DMS153 treated with DMSO at 0.1 percent for 48 hours (cell line): ENCODE measurements at regions not wholly inside any gene's neighbourhood (a gene's known extent, or its start where the extent isn't known, plus 50 kb on each side); places are given as distances from the start of the nearest gene placed in this dataset.
"Not testable (repeated sequence)": the region's sequence is repeated elsewhere in the genome, so short reads cannot be mapped to it uniquely, and the experiment has no call there.

Source experiments
- DNase-seq: peaks from one replicate; lab custom pipeline; 2025; ENCODE audit not compliant: unreplicated experiment; lab: John Stamatoyannopoulos, UW

DNA sequence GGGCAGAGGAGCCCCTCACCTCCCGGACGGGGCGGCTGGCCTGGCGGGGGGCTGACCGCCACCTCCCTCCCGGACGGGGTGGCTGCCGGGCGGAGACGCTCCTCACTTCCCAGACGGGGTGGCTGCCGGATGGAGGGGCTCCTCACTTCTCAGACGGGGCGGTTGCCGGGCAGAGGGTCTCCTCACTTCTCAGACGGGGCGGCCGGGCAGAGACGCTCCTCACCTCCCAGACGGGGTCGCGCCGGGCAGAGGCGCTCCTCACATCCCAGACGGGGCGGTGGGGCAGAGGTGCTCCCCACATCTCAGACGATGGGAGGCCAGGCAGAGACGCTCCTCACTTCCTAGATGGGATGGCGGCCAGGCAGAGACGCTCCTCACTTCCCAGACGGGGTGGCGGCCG is 1615.9 kb upstream of the C9orf72 start:
- not testable (repeated sequence) for DNase-seq

- DNase-seq = no peak
Measured at GRCh38 chr9:29198861-29199260, 1625.6 kb upstream of the C9orf72 start.

- DNase-seq = no peak
Measured at GRCh38 chr9:29199975-29200374, 1626.7 kb upstream of the C9orf72 start.

DNA sequence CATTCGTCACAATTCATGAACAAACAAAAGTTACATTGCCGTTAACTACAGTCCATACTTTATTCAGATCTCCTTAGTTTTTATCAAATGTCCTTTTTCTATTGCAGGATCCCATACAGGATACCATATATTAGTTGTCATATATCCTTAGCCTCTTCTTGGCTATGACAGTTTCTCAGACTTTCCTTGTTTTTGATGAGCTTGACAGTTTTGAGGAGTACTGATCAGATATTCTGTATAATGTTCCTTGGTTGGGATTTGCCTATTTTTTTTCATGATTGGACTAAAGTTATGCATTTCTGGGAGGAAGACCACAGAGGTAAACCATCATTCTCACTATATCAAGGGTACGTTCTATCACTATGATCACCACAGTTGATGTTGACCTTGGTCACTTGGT is 1627.4 kb upstream of the C9orf72 start:
- DNase-seq = no peak

DNA sequence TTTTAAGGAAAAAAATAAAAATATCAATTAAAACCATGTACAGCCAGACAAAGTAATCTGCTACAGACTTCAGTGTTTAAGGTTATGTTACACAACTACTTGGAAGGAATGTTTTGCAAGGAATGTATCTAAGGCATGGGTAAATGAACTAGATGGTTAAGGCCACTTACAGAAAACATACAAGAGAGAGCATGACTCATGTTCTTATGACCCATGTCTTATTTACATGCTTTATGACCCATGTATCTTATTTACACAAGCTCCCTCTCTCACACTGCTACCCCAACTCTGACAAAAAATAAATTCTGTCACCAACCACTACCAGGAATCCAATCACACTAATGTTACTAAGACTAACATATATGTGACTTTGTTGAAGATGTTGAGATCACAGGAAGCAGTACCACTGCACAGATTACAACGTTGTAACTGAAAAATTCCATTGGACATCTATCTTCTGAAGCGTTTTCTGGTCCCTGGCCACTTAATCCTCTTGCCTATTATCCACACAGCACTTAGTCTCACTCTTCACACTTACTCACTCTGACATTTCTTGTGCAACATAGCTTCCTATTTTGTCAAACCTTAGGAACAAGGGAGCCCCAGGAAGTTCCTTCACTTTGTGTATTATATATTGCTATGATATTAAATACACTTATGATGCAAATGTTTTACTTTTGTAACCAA is 1630.1 kb upstream of the C9orf72 start:
- DNase-seq = no peak

DNA sequence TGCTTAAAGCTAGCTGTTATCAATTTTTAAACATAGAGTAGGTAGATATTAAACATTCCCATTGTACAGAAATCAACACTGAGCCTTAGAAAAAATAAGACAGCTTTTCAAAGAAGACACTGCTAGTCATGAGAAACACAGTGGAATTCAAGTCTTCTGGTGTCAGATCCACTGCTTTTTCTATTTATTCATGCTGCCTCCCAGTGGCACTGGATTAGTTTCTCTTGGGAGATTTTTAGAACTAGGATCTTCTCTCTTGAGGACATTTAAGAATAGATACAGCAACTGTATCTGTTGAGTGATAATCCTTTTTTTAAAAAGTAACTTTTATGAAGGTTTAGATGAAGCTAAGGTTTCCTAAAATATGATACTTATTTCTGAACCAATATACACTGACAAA is 1635.4 kb upstream of the C9orf72 start:
- DNase-seq = no peak

DNA sequence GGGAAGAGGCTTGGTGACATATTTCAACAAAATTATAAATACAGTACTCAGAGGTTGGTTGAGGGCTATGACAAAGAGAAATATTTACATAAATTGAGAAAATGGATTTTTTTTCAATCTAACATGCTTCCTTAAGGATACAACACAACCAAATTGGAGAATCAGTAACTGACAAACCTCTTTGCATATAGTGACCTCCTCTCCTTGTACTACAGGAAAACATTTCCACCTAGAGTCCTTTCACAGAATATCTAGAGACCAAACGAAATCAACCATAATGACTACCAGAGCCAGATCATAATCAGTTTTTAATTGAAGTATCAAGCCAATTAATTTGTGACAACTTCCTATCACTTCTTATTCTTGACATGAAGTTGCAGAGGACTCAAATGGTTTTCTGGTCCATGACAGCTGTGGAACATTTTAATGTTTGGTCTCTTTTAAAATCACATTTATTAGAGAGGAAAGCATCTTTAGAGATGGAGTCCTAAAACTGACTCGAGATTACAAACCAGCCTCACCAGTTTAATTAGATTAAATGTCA is 1636.5 kb upstream of the C9orf72 start:
- no peak for DNase-seq

GRCh38 chr9:29211003-29211579 is 1637.8 kb upstream of the C9orf72 start:
- peak; percentile 5 for DNase-seq

DNA sequence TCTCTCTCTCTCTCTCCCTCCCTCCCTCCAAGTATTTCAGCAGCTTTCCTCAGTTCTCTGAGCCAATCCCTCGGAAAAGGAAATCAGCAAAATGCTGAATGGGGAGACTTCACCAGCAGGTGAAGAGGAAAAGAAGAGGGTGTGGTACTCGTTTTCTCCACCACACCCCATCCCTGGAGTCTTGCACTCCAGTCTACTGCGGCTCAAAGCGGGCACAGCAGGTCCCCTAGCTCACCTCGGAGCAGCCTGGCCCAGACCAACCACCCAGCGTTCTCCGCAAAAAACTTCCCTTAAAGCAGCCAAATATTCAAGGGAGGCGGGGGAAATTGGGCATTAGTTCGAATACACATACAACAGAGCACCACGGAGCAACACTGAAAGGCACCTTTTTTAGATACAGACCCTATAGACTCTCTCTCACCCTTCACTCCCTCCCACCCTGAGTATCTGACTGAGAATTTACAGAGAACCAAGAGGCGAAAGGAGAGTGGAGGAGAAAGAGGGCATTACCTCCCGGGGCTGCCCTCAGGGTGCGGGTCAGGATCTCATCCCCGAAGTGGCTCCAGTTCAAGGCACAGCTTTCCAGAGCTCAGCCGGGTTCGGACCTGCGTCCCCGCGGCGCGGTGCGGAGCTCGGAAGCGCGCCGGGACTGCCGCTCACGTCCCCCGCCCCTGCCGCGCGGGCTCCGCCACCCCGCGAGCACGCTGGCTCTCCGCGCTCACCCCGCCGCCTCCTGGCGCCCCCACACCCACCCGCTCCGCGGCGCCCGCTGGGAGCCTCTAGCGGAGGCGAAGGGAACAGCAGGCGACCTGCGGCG is 1638.5 kb upstream of the C9orf72 start:
- DNase-seq = no peak

- DNase-seq = no peak
Measured at GRCh38 chr9:29212397-29213387, 1639.4 kb upstream of the C9orf72 start.

GRCh38 chr9:29213417-29214153 is 1640.3 kb upstream of the C9orf72 start, which contains the start of gene LINGO2:
Gene LINGO2, minus strand, starts transcription at chr9:29213601.
- no peak for DNase-seq

- DNase-seq = no peak
Measured at GRCh38 chr9:29214154-29214689, 1640.9 kb upstream of the C9orf72 start.

DNA sequence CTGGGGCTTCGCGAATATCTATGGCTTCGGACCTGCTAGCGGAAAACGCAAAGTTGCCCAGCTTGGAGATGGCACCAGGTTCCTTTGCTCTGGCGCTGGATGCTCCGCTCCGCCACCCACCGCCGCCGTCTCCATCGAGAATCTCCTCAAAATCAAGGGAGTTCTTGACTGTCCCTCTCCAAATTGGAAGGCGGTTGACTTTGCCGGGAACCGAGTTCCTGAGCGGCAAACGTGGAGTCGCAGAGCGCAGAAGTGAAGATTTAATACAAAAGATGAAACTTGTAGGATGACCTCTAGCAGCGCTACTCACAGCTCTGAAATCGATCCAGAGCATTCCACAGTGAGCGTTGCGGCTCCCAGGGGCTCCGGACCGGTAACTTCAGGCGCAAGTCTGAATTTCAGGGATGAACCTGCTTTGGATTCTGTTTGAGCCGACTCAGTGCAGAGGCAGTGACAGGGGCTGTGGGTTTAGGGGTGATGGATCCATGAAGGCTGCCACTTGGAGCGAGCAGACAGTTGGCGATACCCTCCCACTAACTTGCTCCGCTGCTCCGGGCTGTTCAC is 1641.5 kb upstream of the C9orf72 start:
- DNase-seq = no peak

GRCh38 chr9:29217966-29218365 is 1644.7 kb upstream of the C9orf72 start:
- DNase-seq = no peak

GRCh38 chr9:29220596-29221251 is 1647.4 kb upstream of the C9orf72 start:
- DNase-seq = no peak

DNA sequence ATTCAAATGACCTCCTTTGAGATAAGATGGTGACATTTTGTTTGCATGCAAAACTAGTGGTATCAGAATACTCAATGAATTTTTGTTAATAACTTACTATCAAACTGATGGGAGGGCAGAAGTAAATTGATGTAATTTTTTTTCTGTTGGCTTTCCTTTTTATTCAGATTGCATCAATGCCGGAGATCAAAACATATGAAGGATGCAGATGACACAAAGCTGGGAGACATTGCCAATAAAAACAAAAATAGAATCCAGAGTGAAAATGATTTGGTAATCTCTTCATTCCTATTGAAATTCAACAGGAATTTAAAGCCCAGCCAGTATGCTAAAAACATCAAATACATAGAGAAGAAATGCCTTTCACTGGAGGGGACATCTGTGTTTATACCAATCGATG is 1655.3 kb upstream of the C9orf72 start:
- DNase-seq = no peak

- no peak for DNase-seq
Measured at GRCh38 chr9:29230931-29231330, 1657.7 kb upstream of the C9orf72 start.

DNA sequence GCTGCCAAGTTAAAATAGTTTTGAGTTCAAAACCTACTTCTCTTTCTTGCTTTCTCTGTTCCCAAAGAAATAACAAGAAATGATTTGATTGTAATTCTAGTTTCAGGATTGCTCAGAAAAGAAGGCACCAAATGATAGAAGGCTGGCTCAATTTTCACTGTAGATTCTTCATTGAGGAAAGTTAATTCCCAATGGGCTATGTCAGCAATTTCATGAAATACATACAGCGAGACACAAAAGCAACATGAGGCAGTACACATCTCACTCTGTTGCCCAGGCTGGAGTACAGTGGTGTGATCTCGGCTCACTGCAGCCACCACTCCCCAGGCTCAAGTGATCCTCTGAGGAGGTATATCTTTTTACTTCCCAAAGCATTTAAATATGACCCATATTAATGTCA is 1659.9 kb upstream of the C9orf72 start:
- no peak for DNase-seq

- no peak for DNase-seq
Measured at GRCh38 chr9:29241320-29241719, 1668.0 kb upstream of the C9orf72 start.
